ENCODE measurements at regions not wholly inside any gene's neighbourhood (a gene's known extent, or its start where the extent isn't known, plus 50 kb on each side); places are given as distances from the start of the nearest gene placed in this dataset.
A peak's percentile ranks its signal among the peaks of the same experiment; 100 is the strongest.

GRCh38 chr7:16084875-16085274 is 336.5 kb downstream of the CRPPA start:
- no peak for FAIRE-seq

- FAIRE-seq = peak; percentile 18
These were observed 337.0 kb downstream of the CRPPA start for GRCh38 chr7:16084370-16084769.

GRCh38 chr7:16083931-16084330 is 337.4 kb downstream of the CRPPA start:
- FAIRE-seq = no peak

GRCh38 chr7:16080131-16080530 is 341.2 kb downstream of the CRPPA start:
- no peak for FAIRE-seq

GRCh38 chr7:16079723-16080122 is 341.6 kb downstream of the CRPPA start:
- FAIRE-seq = no peak

- FAIRE-seq = peak; percentile 98
These were observed 343.0 kb downstream of the CRPPA start for GRCh38 chr7:16078076-16078952.

GRCh38 chr7:16071246-16071857 is 350.0 kb downstream of the CRPPA start:
- FAIRE-seq = peak; percentile 97

GRCh38 chr7:16070806-16071205 is 350.5 kb downstream of the CRPPA start:
- no peak for FAIRE-seq

- FAIRE-seq = no peak
These were observed 351.3 kb downstream of the CRPPA start for GRCh38 chr7:16069998-16070397.

GRCh38 chr7:16068183-16068582 is 353.2 kb downstream of the CRPPA start:
- FAIRE-seq = no peak

- no peak for FAIRE-seq
These were observed 353.6 kb downstream of the CRPPA start for GRCh38 chr7:16067711-16068110.

- no peak for FAIRE-seq
These were observed 354.4 kb downstream of the CRPPA start for GRCh38 chr7:16066805-16067459.

GRCh38 chr7:16065939-16066338 is 355.4 kb downstream of the CRPPA start:
- FAIRE-seq = no peak

GRCh38 chr7:16063716-16064675 is 357.3 kb downstream of the CRPPA start:
- peak; percentile 96 for FAIRE-seq

GRCh38 chr7:16063221-16063620 is 358.1 kb downstream of the CRPPA start:
- no peak for FAIRE-seq

GRCh38 chr7:16062269-16062668 is 359.1 kb downstream of the CRPPA start:
- no peak for FAIRE-seq

GRCh38 chr7:16061630-16062029 is 359.7 kb downstream of the CRPPA start:
- no peak for FAIRE-seq

- no peak for FAIRE-seq
These were observed 360.3 kb downstream of the CRPPA start for GRCh38 chr7:16061011-16061410.

- FAIRE-seq = no peak
These were observed 360.8 kb downstream of the CRPPA start for GRCh38 chr7:16060502-16060901.

- FAIRE-seq = no peak
These were observed 365.9 kb downstream of the CRPPA start for GRCh38 chr7:16055263-16055976.

GRCh38 chr7:16051561-16052255 is 365.2 kb upstream of the MEOX2 start:
- FAIRE-seq = no peak

Measured in endometrium (tissue), 2 donors.